ENCODE measurements at regions not wholly inside any gene's neighbourhood (a gene's known extent, or its start where the extent isn't known, plus 50 kb on each side); places are given as distances from the start of the nearest gene placed in this dataset.

- TF ChIP-seq CTCF (IDR thresholded peaks at IDR 0.05) (no peak), EZH2 (IDR thresholded peaks at IDR 0.05; ENCODE audit: borderline replicate concordance, insufficient read depth, low read depth, low read length, poor library complexity, severe bottlenecking) (no peak)
These were observed 1023.2 kb downstream of the TMTC2 start for GRCh38 chr12:83709899-83710298.

Measured in B cell (primary cell).